IPS-18c (cell line): ENCODE measurements at regions not wholly inside any gene's neighbourhood (a gene's known extent, or its start where the extent isn't known, plus 50 kb on each side); places are given as distances from the start of the nearest gene placed in this dataset.
"Not testable (repeated sequence)": the region's sequence is repeated elsewhere in the genome, so short reads cannot be mapped to it uniquely, and the experiment has no call there.

Experiments used
- H3K4me3 ChIP-seq: 2 replicates; pipeline ENCODE4 v1.7.0; 2013; ENCODE audit warnings: low read depth, mild to moderate bottlenecking, low read length, moderate library complexity; ENCODE audit not compliant: insufficient read depth
- H3K9me3 ChIP-seq: one replicate; pipeline ENCODE4 v1.6.1; 2013; ENCODE audit warnings: mild to moderate bottlenecking, low read length, moderate library complexity; ENCODE audit not compliant: control insufficient read depth, insufficient read depth

- Histone ChIP-seq H3K4me3 (no peak overlapping the region), H3K9me3 (no peaks in the 10 kb centered on the region)
These were observed 403.5 kb upstream of the ST8SIA4 start for GRCh38 chr5:101306391-101307137.

DNA sequence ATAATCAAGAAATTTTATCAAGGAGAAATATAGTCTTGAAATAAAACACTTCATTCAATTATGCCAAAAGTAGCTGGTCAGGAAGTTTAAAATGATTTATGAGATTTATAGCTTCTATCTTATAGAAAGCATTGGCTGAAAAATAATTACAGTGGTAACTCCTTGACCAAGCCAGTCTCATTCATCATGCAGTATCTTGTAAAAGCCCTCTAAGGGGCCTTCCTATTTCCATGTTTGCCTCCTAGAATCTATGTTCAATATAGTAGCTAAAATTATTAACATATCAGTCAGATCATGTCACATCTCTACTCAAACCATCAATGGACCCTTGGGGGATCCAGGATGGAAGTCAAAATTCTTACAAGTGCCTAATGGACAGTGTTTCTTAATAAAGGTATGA lies 393.4 kb upstream of the ST8SIA4 start:
- H3K9me3 ChIP-seq, result no peaks in the 10 kb centered on the region
- H3K4me3 ChIP-seq, result no peak overlapping the region

DNA sequence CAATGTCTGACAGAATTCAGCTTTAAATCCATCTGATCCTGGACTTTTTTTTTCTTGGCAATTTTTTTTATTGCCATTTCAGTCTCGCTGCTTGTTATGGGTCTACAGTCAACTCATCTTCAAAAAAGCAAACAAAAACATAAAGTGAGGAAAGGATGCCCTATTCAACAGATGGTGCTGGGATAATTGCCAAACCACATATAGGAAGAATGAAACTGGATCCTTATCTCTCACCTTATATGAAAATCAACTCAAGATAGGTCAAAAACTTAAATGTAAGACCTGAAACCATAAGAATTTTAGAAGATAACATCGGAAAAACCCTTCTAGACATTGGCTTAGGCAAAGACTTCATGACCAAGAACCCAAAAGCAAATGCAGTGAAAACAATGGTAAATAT lies 389.1 kb upstream of the ST8SIA4 start:
- Histone ChIP-seq H3K4me3 (no peak overlapping the region), H3K9me3 (no peaks in the 10 kb centered on the region)

- H3K9me3 ChIP-seq, result not testable (repeated sequence)
These were observed 387.7 kb upstream of the ST8SIA4 start for GRCh38 chr5:101290761-101291160.

DNA sequence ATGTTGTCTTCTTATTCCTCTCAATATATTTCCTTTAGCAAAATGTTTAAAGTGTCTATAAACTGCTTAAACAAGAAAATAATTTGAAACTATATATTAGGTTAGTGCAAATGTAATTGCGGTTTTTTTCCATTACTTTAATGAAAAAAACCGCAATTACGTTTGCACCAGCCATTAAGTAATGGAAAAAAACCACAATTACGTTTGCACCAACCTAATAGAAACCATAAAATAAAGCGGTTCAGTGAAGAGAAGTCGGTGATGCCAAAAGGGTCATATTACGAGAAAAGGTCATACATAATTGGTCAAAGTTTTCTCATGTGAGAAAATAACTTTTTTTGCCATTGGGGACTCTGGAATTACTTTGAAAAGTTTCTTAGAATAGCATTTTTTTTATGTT lies 385.6 kb upstream of the ST8SIA4 start:
- H3K9me3 ChIP-seq, result no peaks in the 10 kb centered on the region
- no peak overlapping the region for H3K4me3 ChIP-seq

More at GRCh38 chr5:101290761-101291160, 387.7 kb upstream of the ST8SIA4 start:
- not testable (repeated sequence) for H3K4me3 ChIP-seq

- no peak overlapping the region for H3K4me3 ChIP-seq
- no peaks in the 10 kb centered on the region for H3K9me3 ChIP-seq
These were observed 381.8 kb upstream of the ST8SIA4 start for GRCh38 chr5:101284736-101285375.

- not testable (repeated sequence) for H3K4me3 ChIP-seq, H3K9me3 ChIP-seq
These were observed 380.9 kb upstream of the ST8SIA4 start for GRCh38 chr5:101283938-101284337.

GRCh38 chr5:101278917-101279316 lies 375.8 kb upstream of the ST8SIA4 start:
- H3K9me3 ChIP-seq, result no peaks in the 10 kb centered on the region
- H3K4me3 ChIP-seq, result no peak overlapping the region

- no peaks in the 10 kb centered on the region for H3K9me3 ChIP-seq
- no peak overlapping the region for H3K4me3 ChIP-seq
These were observed 375.1 kb upstream of the ST8SIA4 start for GRCh38 chr5:101278011-101278687.

GRCh38 chr5:101271945-101272344 lies 368.9 kb upstream of the ST8SIA4 start:
- Histone ChIP-seq H3K9me3 (no peaks in the 10 kb centered on the region), H3K4me3 (no peak overlapping the region)

GRCh38 chr5:101271416-101271815 lies 368.3 kb upstream of the ST8SIA4 start:
- no peaks in the 10 kb centered on the region for H3K9me3 ChIP-seq
- H3K4me3 ChIP-seq, result no peak overlapping the region

DNA sequence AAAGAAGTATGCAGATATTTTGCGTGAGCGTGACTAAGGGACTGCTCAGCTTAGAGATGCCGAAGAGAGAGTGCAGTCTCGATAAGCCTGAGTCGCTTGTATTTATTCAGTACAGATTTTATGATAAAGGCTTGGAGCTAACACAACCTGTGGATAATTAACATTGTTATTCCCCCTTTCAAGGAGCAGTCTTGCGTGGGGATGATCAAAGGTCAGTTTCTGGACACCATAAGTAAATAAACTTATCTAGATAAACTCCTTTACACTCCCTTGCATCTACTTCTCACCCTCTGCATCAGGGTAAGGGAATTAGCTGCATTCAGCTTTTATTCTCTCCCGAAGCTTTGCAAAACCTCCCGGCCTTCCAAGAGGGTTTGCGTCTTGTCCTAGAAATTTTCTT lies 357.8 kb upstream of the ST8SIA4 start:
- H3K9me3 ChIP-seq, result peaks cover 3% of the 10 kb centered on the region
- H3K4me3 ChIP-seq, result no peak overlapping the region

DNA sequence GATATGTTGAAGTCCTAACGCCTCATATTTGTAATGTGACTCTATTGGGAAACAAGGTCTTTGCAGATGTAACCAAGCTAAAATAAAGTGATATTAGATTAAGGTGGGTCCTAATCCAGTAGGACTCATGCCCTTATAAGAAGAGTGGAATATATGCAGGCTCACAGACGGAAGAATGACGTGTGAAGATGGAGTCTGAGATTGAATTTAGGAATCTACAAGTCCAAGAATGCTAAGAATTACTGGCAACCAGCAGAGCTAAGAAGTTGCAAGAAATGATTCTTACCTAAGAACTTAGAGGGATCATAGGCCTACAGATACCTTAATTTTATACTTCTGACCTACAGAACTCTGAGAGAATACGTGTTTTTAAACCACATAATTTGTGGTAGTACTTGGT lies 350.0 kb upstream of the ST8SIA4 start:
- Histone ChIP-seq H3K4me3 (no peak overlapping the region), H3K9me3 (no peaks in the 10 kb centered on the region)

GRCh38 chr5:101244621-101245020 lies 341.5 kb upstream of the ST8SIA4 start:
- no peaks in the 10 kb centered on the region for H3K9me3 ChIP-seq
- no peak overlapping the region for H3K4me3 ChIP-seq

GRCh38 chr5:101212942-101213514 lies 309.9 kb upstream of the ST8SIA4 start:
- H3K4me3 ChIP-seq, result no peak overlapping the region; the same call in 1 of the 2 replicates
- H3K9me3 ChIP-seq, result no peaks in the 10 kb centered on the region

GRCh38 chr5:101206534-101206933 lies 303.5 kb upstream of the ST8SIA4 start:
- no peak overlapping the region for H3K4me3 ChIP-seq
- H3K9me3 ChIP-seq, result no peaks in the 10 kb centered on the region

DNA sequence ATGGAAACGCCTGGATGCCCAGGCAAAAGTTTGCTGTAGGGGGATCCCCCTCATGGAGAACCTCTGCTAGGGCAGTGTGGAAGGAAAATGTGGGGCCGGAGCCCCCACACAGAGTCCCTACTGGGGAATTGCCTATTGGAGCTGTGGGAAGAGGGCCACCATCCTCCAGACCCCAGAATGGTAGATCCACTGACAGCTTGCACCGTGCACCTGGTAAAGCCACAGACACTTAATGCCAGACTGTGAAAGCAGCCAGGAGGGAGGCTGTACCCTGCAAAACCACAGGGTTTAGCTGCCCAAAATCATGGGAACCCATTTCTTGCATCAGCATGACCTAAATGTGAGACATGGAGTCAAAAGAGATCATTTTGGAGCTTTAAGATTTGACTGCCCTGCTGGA lies 302.0 kb upstream of the ST8SIA4 start:
- not testable (repeated sequence) for H3K9me3 ChIP-seq, H3K4me3 ChIP-seq

DNA sequence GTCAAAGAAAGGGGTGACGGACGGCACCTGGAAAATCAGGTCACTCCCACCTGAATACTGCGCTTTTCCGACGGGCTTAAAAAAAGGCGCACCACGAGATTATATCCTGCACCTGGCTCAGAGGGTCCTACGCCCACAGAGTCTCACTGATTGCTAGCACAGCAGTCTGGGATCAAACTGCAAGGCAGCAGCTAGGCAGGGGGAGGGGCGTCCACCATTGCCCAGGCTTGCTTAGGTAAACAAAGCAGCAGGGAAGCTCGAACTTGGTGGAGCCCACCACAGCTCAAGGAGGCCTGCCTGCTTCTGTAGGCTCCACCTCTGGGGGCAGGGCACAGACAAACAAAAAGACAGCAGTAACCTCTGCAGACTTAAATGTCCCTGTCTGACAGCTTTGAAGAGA lies 277.3 kb upstream of the ST8SIA4 start:
- H3K9me3 ChIP-seq, H3K4me3 ChIP-seq: not testable (repeated sequence)
